Tibial nerve (tissue), 4 donors: ENCODE measurements at regions not wholly inside any gene's neighbourhood (a gene's known extent, or its start where the extent isn't known, plus 50 kb on each side); places are given as distances from the start of the nearest gene placed in this dataset.

Source experiments
- DNase-seq, 2 donors: peaks; one replicate each; pipeline ENCODE4 v3.0.0-alpha.2; 2019; ENCODE audit warnings: low spot score in 2 of 2
- H3K27ac ChIP-seq, 4 donors: fragments of 200-600 bp; sonication (generic) in 3 of 4; one replicate each; pipeline ENCODE4 v1.5.1; 2017 to 2019; ENCODE audit warnings: mild to moderate bottlenecking in 1 of 4
- H3K27me3 ChIP-seq, 2 donors: fragments of 200-600 bp; sonication (generic) in 1 of 2; one replicate each; pipeline versions ENCODE4 v1.5.1 to v1.6.0; 2017 to 2019
- H3K36me3 ChIP-seq, 3 donors: fragments of 200-600 bp; sonication (generic); one replicate each; pipeline ENCODE4 v1.5.1; 2018 to 2019
- H3K4me1 ChIP-seq, 4 donors: fragments of 200-600 bp; sonication (generic) in 3 of 4; one replicate each; pipeline ENCODE4 v1.5.1; 2017 to 2019
- H3K4me3 ChIP-seq, 4 donors: fragments of 200-600 bp; sonication (generic) in 3 of 4; one replicate each; pipeline ENCODE4 v1.5.1; 2017 to 2019; ENCODE audit warnings: mild to moderate bottlenecking in 1 of 4, moderate library complexity in 1 of 4
- H3K9me3 ChIP-seq, 4 donors: fragments of 200-600 bp; sonication (generic) in 3 of 4; one replicate each; pipeline ENCODE4 v1.5.1; 2017 to 2019
- EP300 ChIP-seq, 2 donors: sonication (generic); formaldehyde crosslinking; IDR thresholded peaks; one replicate each; pipeline ENCODE4 v1.6.1; 2017; ENCODE audit warnings: antibody characterized with exemption in 2 of 2, mild to moderate bottlenecking in 1 of 2
- POLR2A ChIP-seq, 2 donors: fragments of 450-650 bp; IDR thresholded peaks; one replicate each; pipeline ENCODE4 v1.6.1; 2017; ENCODE audit warnings: antibody characterized with exemption in 2 of 2, mild to moderate bottlenecking in 2 of 2, moderate library complexity in 2 of 2
- WGBS, 2 donors: methylation state at CpG; one replicate each; pipeline ENCODE4 v1.1.5; 2018; 5-methylcytosine and 5-hydroxymethylcytosine counted together
- TF ChIP-seq, protein P1 (sequence below), 5 experiments: fragments of 200-600 bp in 3 of 5; fragments of 450-650 bp in 2 of 5; sonication (generic) in 3 of 5; IDR thresholded peaks; one replicate each; pipeline ENCODE4 v1.5.1; 2016 to 2019; ENCODE audit warnings: antibody characterized with exemption in 5 of 5, mild to moderate bottlenecking in 3 of 5, moderate library complexity in 2 of 5

DNA sequence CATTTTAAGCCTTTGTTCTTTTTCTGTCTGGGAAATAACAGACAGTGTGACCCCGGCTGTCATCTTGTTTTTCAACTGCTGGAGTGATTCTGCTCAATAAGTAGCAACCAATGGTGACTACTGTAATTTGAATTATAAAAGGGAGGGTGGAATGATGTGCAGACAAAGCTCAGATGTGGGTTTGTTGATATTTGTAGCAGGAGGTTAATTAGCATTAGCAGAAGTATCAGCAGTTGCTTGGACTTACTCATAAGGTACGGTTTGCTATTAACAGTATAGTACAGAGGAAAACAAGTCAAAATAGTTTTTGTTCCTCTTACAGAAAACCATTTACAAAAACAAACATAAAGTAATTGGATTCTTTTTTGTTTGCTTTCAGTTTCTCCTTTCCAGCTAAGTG lies 140.4 kb downstream of the TUSC1 start:
- H3K36me3 ChIP-seq = no peaks in the 10 kb centered on the region
- H3K4me3 ChIP-seq = no peak overlapping the region
- H3K9me3 ChIP-seq = no peaks in the 10 kb centered on the region
- no peak for TF ChIP-seq EP300 (IDR thresholded peaks at IDR 0.05)
- TF ChIP-seq POLR2A (IDR thresholded peaks at IDR 0.05) = no peak
- TF ChIP-seq, protein P1, sequence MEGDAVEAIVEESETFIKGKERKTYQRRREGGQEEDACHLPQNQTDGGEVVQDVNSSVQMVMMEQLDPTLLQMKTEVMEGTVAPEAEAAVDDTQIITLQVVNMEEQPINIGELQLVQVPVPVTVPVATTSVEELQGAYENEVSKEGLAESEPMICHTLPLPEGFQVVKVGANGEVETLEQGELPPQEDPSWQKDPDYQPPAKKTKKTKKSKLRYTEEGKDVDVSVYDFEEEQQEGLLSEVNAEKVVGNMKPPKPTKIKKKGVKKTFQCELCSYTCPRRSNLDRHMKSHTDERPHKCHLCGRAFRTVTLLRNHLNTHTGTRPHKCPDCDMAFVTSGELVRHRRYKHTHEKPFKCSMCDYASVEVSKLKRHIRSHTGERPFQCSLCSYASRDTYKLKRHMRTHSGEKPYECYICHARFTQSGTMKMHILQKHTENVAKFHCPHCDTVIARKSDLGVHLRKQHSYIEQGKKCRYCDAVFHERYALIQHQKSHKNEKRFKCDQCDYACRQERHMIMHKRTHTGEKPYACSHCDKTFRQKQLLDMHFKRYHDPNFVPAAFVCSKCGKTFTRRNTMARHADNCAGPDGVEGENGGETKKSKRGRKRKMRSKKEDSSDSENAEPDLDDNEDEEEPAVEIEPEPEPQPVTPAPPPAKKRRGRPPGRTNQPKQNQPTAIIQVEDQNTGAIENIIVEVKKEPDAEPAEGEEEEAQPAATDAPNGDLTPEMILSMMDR (IDR thresholded peaks at IDR 0.05) = no peak
- no peak overlapping the region for H3K27ac ChIP-seq
- WGBS, 2 donors = 54 to 62% methylated on average over 2 of the region's 2 CpGs
- no peaks in the 10 kb centered on the region for H3K4me1 ChIP-seq
- no peaks in the 10 kb centered on the region for H3K27me3 ChIP-seq
- no peak for DNase-seq

DNA sequence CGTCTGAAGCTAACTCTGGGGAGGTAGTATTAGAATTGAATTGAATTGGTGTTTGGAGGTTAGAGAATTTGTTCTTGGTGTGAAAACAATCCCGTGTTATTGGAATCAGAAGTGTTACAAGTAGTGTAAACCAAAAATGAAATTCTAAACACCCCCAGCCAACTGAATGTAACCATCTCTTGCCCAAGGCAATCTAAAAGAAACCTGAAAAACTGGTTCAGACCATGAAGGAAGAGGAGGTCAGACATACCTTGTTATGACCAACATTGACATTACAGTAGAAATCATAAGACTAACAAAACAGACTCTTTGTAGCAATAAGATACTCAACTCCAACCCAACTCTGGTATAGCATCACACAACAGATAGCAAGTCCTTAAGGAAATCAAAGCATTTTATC lies 159.0 kb downstream of the TUSC1 start:
- Histone ChIP-seq H3K4me1 (no peaks in the 10 kb centered on the region), H3K27ac (no peak overlapping the region), H3K4me3 (no peak overlapping the region), H3K36me3 (no peaks in the 10 kb centered on the region), H3K9me3 (peaks cover 0 to under 1% (median 0%) of the 10 kb centered on the region in 4 donors), H3K27me3 (no peaks in the 10 kb centered on the region)
- 81 to 84% methylated on average over 2 of the region's 2 CpGs for WGBS, 2 donors
- TF ChIP-seq POLR2A (IDR thresholded peaks at IDR 0.05) = no peak
- TF ChIP-seq EP300 (IDR thresholded peaks at IDR 0.05) = no peak
- TF ChIP-seq, protein P1 (IDR thresholded peaks at IDR 0.05) = no peak
- no peak for DNase-seq

DNA sequence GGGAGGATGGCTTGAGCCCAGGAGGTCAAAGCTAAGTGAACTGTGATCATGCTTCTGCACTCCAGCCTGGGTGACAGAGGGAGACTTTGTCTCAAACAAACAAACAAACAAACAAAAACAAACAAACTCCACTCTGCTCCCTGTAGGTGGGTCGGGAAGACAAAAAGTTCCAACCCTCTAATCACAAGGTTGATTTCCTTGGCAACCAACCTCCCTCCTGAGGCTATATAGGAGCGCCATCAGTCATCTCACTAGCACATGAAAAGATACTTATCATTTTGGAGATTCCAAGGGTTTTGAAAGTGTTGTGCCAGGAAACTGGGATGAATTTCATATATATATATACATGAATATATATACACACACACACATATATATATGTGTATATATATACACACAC lies 160.5 kb downstream of the TUSC1 start:
- no peak for DNase-seq

DNA sequence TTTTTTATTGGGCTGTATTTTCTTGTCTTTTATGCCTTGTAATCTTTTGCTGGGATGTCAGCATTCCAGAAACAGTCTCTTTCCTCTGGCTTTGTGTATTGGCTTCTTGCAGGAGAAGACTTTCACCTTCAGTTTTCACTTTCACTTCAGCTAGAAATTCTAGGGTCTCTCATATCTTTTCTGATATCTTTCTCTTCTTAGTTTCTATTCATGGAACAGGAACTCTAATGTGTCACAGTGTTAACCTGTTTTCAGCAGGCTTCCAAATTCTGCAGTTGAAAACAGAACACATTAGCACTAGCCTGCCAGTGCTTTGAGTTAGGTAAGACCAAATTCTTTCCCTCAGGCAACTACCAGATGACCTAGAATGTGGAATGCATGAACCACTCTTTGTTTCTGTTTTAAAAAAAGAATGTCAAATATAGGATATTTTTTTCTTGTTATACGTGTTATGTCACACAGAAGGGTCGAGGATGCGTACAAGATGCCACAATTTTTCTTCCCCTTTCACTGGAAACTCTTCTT lies 164.7 kb downstream of the TUSC1 start:
- Histone ChIP-seq H3K27me3 (no peaks in the 10 kb centered on the region), H3K36me3 (no peaks in the 10 kb centered on the region), H3K4me3 (no peak overlapping the region), H3K9me3 (no peaks in the 10 kb centered on the region), H3K4me1 (no peaks in the 10 kb centered on the region), H3K27ac (no peak overlapping the region)
- DNase-seq = no peak
- WGBS, 2 donors = 56 to 76% methylated on average over 3 of the region's 3 CpGs
- TF ChIP-seq EP300 (IDR thresholded peaks at IDR 0.05) (no peak), POLR2A (IDR thresholded peaks at IDR 0.05) (no peak)
- TF ChIP-seq, protein P1 (IDR thresholded peaks at IDR 0.05) = no peak

More for the DNA sequence above, 160.5 kb downstream of the TUSC1 start:
- TF ChIP-seq, protein P1 (IDR thresholded peaks at IDR 0.05) = no peak
- TF ChIP-seq POLR2A (IDR thresholded peaks at IDR 0.05) (no peak), EP300 (IDR thresholded peaks at IDR 0.05) (no peak)
- Histone ChIP-seq H3K9me3 (no peaks in the 10 kb centered on the region), H3K4me3 (no peak overlapping the region), H3K36me3 (no peaks in the 10 kb centered on the region), H3K27ac (no peak overlapping the region), H3K27me3 (no peaks in the 10 kb centered on the region), H3K4me1 (no peaks in the 10 kb centered on the region)
- WGBS, 2 donors = 84 to 86% methylated on average over 2 of the region's 2 CpGs

DNA sequence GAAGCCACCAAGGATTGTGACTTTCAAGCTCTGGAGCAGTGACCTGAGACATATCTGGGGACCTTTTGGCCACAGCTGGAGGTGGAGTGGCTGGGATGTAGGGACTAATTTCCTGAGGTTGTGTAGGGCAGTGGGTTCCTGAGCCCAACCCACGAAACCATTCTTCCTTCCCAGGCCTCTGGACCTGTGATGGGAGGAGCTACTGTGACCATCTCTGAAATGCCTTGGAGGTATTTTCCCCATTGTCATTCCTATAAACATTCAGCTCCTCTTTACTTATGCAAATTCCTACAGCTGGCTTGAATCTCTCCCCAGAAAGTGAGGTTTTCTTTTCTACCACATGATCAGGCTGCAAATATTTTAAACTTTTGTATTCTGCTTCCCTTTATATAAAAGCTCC lies 172.6 kb downstream of the TUSC1 start:
- H3K36me3 ChIP-seq = no peaks in the 10 kb centered on the region
- H3K4me3 ChIP-seq = no peak overlapping the region
- DNase-seq = no peak
- H3K27me3 ChIP-seq = no peaks in the 10 kb centered on the region
- H3K4me1 ChIP-seq = no peaks in the 10 kb centered on the region
- TF ChIP-seq, protein P1 (IDR thresholded peaks at IDR 0.05) = no peak
- TF ChIP-seq POLR2A (IDR thresholded peaks at IDR 0.05) = no peak
- H3K9me3 ChIP-seq = peaks cover 0 to 31% (median 0%) of the 10 kb centered on the region in 4 donors
- 61 to 67% methylated on average over 1 of the region's 1 CpG for WGBS, 2 donors
- H3K27ac ChIP-seq = no peak overlapping the region
